ENCODE measurements at regions not wholly inside any gene's neighbourhood (a gene's known extent, or its start where the extent isn't known, plus 50 kb on each side); places are given as distances from the start of the nearest gene placed in this dataset.
"Not testable (repeated sequence)": the region's sequence is repeated elsewhere in the genome, so short reads cannot be mapped to it uniquely, and the experiment has no call there.

- not testable (repeated sequence) for TF ChIP-seq CTCF (conservative IDR thresholded peaks at IDR 0.05); ZFX (IDR thresholded peaks at IDR 0.05)
Observed at GRCh38 chr7:79511056-79511455, 57.6 kb upstream of the MAGI2 start.

Data from C4-2B (cell line).